ENCODE measurements at regions not wholly inside any gene's neighbourhood (a gene's known extent, or its start where the extent isn't known, plus 50 kb on each side); places are given as distances from the start of the nearest gene placed in this dataset.
"Not testable (repeated sequence)": the region's sequence is repeated elsewhere in the genome, so short reads cannot be mapped to it uniquely, and the experiment has no call there.

GRCh38 chr21:10405331-10405730 is 116.1 kb upstream of the TPTE start:
- DNase-seq (ENCODE audit: low read depth): not testable (repeated sequence)

DNA sequence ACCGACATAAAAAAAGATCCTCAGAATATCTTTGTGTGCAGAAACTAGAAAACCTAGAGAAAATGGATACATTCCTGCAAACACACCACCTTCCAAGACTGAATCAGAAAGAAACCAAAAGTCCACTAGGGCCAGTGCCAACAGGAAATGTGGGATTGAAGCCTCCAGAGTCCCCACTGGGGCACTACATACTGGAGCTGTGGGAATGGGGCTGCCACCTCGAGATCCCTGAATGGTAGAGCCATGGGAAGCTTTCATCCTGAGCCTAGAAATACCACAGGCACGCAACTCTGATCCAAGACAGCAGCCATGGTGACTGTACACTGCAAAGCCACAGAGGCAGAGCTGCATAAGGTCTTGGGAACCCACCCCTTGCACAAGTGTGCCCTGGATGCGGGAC is 111.6 kb upstream of the TPTE start:
- DNase-seq (ENCODE audit: low read depth): not testable (repeated sequence)

GRCh38 chr21:10410354-10410929 is 110.9 kb upstream of the TPTE start:
- DNase-seq (ENCODE audit: low read depth): not testable (repeated sequence)

- DNase-seq (ENCODE audit: low read depth): not testable (repeated sequence)
Observed at GRCh38 chr21:10411776-10412526, 109.4 kb upstream of the TPTE start.

DNA sequence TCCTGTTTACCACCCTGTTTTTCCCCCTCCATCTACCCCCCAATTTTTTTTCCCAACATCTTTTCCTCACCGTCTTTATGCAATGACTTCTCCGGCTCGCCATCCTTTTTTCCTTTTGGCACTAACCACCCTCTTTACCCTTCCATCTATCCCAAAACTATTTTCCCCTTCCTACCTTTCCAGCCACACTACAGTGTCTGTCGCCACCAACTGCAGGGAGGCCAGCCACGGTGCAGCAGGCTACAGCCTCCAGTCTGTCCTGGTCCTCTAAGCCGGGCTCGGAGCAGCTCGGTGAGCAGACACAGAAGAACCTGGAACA is 108.5 kb upstream of the TPTE start:
- not testable (repeated sequence) for DNase-seq (ENCODE audit: low read depth)

DNA sequence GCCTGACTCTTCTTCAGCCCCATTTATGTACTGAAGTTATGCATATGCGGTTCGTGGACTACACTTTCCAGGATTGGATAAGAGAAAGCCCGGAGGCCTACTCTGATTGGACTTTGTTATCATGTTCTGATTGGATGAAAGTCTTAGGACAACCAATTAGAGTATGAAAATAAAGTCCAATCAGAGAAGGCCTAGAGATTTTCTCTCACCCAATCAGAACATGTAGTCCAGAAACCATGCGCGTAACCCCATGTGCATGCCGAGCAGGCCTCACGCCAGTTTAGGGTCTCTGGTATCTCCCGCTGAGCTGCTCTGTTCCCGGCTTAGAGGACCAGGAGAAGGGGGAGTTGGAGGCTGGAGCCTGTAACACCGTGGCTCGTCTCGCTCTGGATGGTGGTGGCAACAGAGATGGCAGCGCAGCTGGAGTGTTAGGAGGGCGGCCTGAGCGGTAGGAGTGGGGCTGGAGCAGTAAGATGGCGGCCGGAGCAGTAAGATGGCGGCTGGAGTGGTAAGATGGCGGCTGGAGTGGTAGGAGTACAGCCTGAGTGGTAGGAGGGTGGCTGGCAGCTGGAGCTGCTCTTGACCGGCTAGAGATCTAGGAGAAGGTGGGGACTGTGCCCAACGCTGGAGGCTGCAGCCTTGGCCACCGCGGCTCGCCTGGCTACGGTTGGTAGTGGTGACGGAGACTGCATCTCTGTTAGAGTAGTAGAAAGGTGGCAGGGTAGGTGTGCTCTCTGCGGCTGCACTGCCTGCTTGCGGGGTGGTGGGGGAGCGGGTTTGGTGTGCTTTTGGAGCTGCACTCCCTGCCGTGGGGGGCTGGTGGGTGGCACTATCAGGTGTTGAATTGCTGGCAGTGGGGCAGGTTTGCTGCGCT is 107.9 kb upstream of the TPTE start:
- DNase-seq (ENCODE audit: low read depth): not testable (repeated sequence)

- DNase-seq (ENCODE audit: low read depth): not testable (repeated sequence)
Observed at GRCh38 chr21:10414121-10414924, 107.1 kb upstream of the TPTE start.

- not testable (repeated sequence) for DNase-seq (ENCODE audit: low read depth)
Observed at GRCh38 chr21:10414925-10415254, 106.5 kb upstream of the TPTE start.

GRCh38 chr21:10415456-10415855 is 105.9 kb upstream of the TPTE start:
- DNase-seq (ENCODE audit: low read depth): not testable (repeated sequence)

GRCh38 chr21:10415859-10416258 is 105.5 kb upstream of the TPTE start:
- DNase-seq (ENCODE audit: low read depth): not testable (repeated sequence)

DNA sequence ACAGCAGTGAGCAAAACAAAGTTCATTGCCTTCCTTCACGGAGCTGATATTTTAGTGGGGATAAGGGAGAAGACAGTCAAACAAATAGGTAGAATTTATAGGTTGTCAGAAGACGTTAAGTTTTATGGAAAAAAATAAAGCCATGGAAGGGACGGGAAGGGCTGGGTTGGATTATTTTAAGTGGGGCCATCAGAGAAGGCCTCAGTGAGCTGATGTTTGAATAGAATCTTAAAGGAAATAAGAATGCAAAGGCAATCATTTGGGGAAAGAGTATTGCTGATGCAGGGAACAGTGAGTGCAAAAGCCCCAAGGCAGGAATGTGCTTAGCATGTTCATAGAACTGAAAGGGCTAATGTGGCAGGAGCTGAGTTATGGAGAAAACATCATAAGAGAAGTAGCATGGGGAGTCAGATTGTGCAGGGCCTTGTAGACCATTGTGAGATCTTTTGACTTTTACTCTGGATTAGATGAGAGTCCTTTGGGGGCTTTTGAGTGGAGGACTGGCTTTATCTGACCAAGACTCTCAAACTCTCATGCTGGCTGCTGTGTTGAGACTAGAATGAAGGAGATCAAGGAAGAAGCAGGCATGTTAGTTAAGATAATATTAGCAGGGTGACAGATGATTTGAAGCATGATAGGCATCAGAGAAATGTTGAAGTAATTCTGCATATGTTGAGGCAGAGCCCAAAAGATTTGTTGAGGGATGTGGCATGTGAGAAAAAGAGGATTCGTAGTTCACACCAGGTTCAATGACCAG is 104.5 kb upstream of the TPTE start:
- DNase-seq (ENCODE audit: low read depth): not testable (repeated sequence)

DNA sequence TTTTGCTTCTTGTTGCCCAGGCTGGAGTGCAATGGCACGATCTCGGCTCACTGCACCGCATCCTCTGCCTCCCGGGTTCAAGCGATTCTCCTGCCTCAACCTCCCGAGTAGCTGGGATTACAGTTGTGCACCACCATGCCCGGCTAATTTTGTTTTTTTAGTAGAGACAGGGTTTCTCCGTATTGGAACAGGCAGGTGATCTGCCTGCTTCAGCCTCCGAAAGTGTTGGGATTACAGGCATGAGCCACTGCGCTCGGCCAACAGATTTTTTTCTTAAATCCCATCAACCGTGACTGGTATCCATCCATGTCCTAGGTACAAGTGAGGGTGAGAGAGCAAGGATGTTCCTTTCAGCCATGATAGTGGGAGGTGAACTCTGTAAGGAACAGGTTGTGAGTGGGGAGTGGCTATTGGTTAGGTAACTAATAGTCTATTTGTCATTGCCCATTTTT is 103.8 kb upstream of the TPTE start:
- DNase-seq (ENCODE audit: low read depth): not testable (repeated sequence)

- DNase-seq (ENCODE audit: low read depth): not testable (repeated sequence)
Observed at GRCh38 chr21:10418250-10419048, 102.9 kb upstream of the TPTE start.

DNA sequence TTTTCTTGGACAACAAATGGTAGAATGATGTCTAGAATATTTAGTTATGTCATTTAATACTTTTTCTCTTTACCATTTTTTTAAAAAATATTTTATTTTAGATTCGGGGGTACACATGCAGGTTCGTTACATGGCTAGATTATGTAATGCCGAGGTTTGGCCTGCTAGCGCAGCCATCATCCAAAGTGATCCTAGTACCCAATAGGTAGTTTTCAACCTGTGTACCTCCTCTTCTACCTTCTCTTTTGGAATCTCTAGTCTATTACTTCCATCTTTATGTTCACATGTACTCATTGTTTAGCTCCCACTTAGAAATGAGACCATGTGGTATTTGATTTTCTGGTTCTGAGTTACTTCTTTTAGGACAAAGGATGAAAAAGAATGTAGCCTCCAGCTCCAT is 100.2 kb upstream of the TPTE start:
- not testable (repeated sequence) for DNase-seq (ENCODE audit: low read depth)

DNA sequence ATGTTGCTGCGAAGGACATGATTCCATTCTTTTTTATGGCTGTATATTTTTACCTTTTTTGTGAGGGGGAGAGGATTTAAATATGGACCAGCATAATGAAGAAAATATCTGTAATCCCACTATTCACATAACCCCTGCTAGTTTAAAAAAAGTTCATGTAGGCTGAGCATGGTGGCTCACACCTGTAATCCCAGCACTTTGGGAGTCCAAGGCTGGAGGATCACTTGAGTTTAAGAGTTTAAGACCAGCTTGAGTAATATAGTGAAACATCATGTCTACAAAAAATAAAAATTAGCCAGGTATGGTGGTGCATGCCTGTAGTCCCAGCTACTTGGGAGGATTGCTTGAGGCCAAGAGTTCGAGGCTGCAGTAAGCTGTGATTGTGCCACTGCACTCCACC is 99.8 kb upstream of the TPTE start:
- not testable (repeated sequence) for DNase-seq (ENCODE audit: low read depth)

DNA sequence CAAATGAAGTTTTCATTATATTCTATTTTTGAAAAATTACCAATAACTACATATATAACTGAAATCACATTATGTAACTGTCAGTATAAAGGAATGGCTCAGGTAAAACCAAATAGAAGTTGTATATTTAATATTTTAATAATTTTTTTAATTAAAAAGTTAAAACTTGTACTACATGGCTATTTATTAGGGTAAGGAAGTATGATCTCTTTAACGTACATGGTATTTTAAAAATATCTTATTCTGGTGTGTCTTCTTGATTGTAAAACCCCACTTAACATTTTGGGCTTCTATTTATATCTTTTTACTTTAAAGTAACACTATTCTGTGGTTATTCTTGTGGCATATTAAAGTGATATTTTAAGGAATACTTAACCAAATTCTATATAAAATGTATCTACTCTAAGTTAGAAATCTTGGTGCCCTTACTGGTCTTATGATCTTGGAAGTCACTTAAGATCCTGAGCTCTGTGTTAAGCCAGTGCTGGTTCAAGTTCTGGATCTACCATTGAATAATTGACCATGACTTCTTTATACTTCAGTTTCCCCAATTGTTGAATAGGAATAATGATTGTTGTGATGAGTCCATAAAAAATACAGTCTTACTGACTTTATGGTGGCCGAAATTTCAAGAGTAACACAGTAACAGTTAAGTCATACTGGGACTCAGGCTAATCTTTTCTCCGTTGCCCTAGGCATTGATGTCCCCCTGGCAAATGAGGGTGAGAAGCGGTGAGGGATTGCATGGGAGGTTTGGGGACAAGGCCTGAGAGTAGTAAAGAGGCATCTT is 97.1 kb upstream of the TPTE start:
- DNase-seq (ENCODE audit: low read depth): not testable (repeated sequence)

GRCh38 chr21:10424887-10425145 is 96.6 kb upstream of the TPTE start:
- DNase-seq (ENCODE audit: low read depth): not testable (repeated sequence)

- DNase-seq (ENCODE audit: low read depth): no peak
Observed at GRCh38 chr21:10425856-10426255, 95.5 kb upstream of the TPTE start.

GRCh38 chr21:10426812-10427211 is 94.6 kb upstream of the TPTE start:
- DNase-seq (ENCODE audit: low read depth): not testable (repeated sequence)

DNA sequence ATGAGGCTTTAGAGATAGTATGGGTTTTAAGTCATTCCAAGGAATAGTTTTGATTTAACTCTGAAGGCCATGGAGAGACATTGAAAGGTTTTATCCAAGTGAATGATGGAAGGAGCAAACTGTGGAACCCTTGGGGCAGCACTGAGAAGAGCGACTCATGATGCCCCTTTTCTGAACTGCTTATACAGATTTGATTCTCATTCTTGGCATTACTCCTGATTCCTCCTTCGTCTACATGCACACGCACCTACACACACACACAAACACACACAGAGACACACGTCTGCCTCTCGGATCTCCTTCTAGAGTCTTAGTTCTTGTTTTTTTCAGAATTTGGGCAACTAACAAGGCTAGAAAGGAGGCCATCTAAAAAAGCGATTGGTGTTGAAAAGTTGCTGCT is 94.1 kb upstream of the TPTE start:
- not testable (repeated sequence) for DNase-seq (ENCODE audit: low read depth)

Measured in EH (cell line).